HCT116 (cell line): ENCODE measurements at regions not wholly inside any gene's neighbourhood (a gene's known extent, or its start where the extent isn't known, plus 50 kb on each side); places are given as distances from the start of the nearest gene placed in this dataset.

Experiments
- ATAC-seq: fragments of 200-7000 bp; cut with Tn5 transposase; 2 replicates; pipeline ENCODE4 v1.9.1; 2020; ENCODE audit warnings: mild to moderate bottlenecking, moderate library complexity
- BruUV-seq: library from RNA; stranded (reverse); fragments of 400-500 nt; replicated peaks from 2 replicates; lab custom pipeline; 2021; lab: Mats Ljungman, UMichigan
- CTCF ChIA-PET: fragments of 300-600 bp; sonication (Branson Sonifier 250); formaldehyde crosslinking; loops from one replicate; lab custom pipeline; 2021; ENCODE audit warnings: antibody characterized with exemption; lab: Charles Lee
- POLR2A ChIA-PET: fragments of 300-600, 350-600 bp; sonication (Branson Sonifier 250); formaldehyde crosslinking; loops from one replicate; lab custom pipeline; 2021; ENCODE audit warnings: antibody characterized with exemption; lab: Charles Lee
- RAD21 ChIA-PET, 2 experiments: fragments of 300-600 bp; sonication (Branson Sonifier 250); formaldehyde crosslinking; loops; one replicate each; lab custom pipeline; 2023; ENCODE audit warnings: low total read pairs in 2 of 2; ENCODE audit not compliant: uncharacterized antibody in 2 of 2, unreplicated experiment in 2 of 2, low non-redundant PET in 1 of 2; lab: Charles Lee
- DNase-seq: peaks from one replicate; pipeline ENCODE4 v3.0.0-alpha.2; 2010; ENCODE audit warnings: low read depth, low spot score
- H2AFZ ChIP-seq: fragments of 200-600 bp; shearing (Covaris generic), sonication (generic); 2 replicates; pipeline ENCODE4 v1.6.1; 2017; ENCODE audit warnings: low read depth, mixed run types, mixed read lengths, antibody characterized with exemption, low read length; ENCODE audit not compliant: poor library complexity, severe bottlenecking
- H3K27ac ChIP-seq: 2 replicates; pipeline ENCODE4 v1.5.1; 2012; ENCODE audit warnings: low read depth, low read length
- H3K27me3 ChIP-seq: fragments of 200-600 bp; sonication (generic); 2 replicates; pipeline ENCODE4 v1.6.1; 2016; ENCODE audit warnings: mixed run types, low read length, mixed read lengths; ENCODE audit not compliant: insufficient read depth
- H3K36me3 ChIP-seq, 2 experiments: fragments of 200-500 bp in 1 of 2; fragments of 200-600 bp in 1 of 2; sonication (Bioruptor generic) in 1 of 2; sonication (generic) in 1 of 2; 2 replicates each; pipeline versions ENCODE4 v1.5.1 to v1.6.1; 2014 to 2016; ENCODE audit warnings: low read length in 2 of 2, inconsistent platforms in 1 of 2, mixed read lengths in 1 of 2, mixed run types in 1 of 2; ENCODE audit not compliant: insufficient read depth in 2 of 2, control insufficient read depth in 1 of 2
- H3K4me1 ChIP-seq, 2 experiments: fragments of 200-600 bp in 1 of 2; sonication (generic) in 1 of 2; 2 replicates each; pipeline versions ENCODE4 v1.5.1 to v1.6.1; 2012 to 2017; ENCODE audit warnings: low read length in 2 of 2, inconsistent platforms in 1 of 2, mild to moderate bottlenecking in 1 of 2, mixed read lengths in 1 of 2, mixed run types in 1 of 2, moderate library complexity in 1 of 2; ENCODE audit not compliant: insufficient read depth in 2 of 2, control insufficient read depth in 1 of 2
- H3K4me2 ChIP-seq: fragments of 200-600 bp; sonication (generic); 2 replicates; pipeline ENCODE4 v1.6.1; 2017; ENCODE audit warnings: mixed run types, low read length, mixed read lengths
- H3K4me3 ChIP-seq, 2 experiments: fragments of 200-600 bp in 1 of 2; sonication (generic) in 1 of 2; replicated peaks in 1 of 2; 2 replicates each; pipeline ENCODE4 v1.5.1; 2011 to 2016; ENCODE audit warnings: low read length in 2 of 2, control low read depth in 1 of 2, low read depth in 1 of 2, mild to moderate bottlenecking in 1 of 2, mixed read lengths in 1 of 2, mixed run types in 1 of 2
- H3K79me2 ChIP-seq: fragments of 200-600 bp; sonication (generic); 2 replicates; pipeline ENCODE4 v1.6.1; 2017; ENCODE audit warnings: mild to moderate bottlenecking, mixed run types, low read length, moderate library complexity, mixed read lengths; ENCODE audit not compliant: insufficient read depth
- H3K9ac ChIP-seq: fragments of 200-600 bp; sonication (generic); 2 replicates; pipeline ENCODE4 v1.6.1; 2016; ENCODE audit warnings: low read length, mixed read lengths
- H3K9me2 ChIP-seq: fragments of 200-600 bp; sonication (generic), shearing (Covaris generic); 2 replicates; pipeline ENCODE4 v1.6.1; 2017; ENCODE audit warnings: mixed run types, mild to moderate bottlenecking, moderate library complexity; ENCODE audit not compliant: insufficient read depth
- H3K9me3 ChIP-seq, 2 experiments: fragments of 200-500 bp in 1 of 2; fragments of 200-600 bp in 1 of 2; sonication (Bioruptor generic) in 1 of 2; sonication (generic) in 1 of 2; 2 replicates each; pipeline ENCODE4 v1.6.1; 2014 to 2017; ENCODE audit warnings: low read length in 2 of 2, mixed read lengths in 2 of 2, inconsistent platforms in 1 of 2, low read depth in 1 of 2, mild to moderate bottlenecking in 1 of 2, mixed run types in 1 of 2, moderate library complexity in 1 of 2; ENCODE audit not compliant: control insufficient read depth in 1 of 2, insufficient read depth in 1 of 2
- H4K20me1 ChIP-seq: fragments of 200-600 bp; sonication (generic), shearing (Covaris generic); 2 replicates; pipeline ENCODE4 v1.6.1; 2017; ENCODE audit warnings: mixed run types, mild to moderate bottlenecking, moderate library complexity; ENCODE audit not compliant: insufficient read depth
- CEBPB ChIP-seq: IDR thresholded peaks from 2 replicates; pipeline ENCODE4 v1.6.1; 2012; ENCODE audit warnings: low read depth
- CTCF ChIP-seq, 3 experiments: fragments of 200-600 bp in 1 of 3; sonication (generic) in 1 of 3; IDR thresholded peaks in 2 of 3; conservative IDR thresholded peaks in 1 of 3; 2 replicates each; pipeline ENCODE4 v1.5.1; 2012 to 2017; ENCODE audit warnings: low read depth in 2 of 3, low read length in 2 of 3, antibody characterized with exemption in 1 of 3, borderline replicate concordance in 1 of 3, control low read depth in 1 of 3, mild to moderate bottlenecking in 1 of 3, mixed read lengths in 1 of 3, mixed run types in 1 of 3, moderate library complexity in 1 of 3; ENCODE audit not compliant: insufficient read depth in 1 of 3
- EGR1 ChIP-seq: IDR thresholded peaks from 2 replicates; pipeline ENCODE4 v1.6.1; 2012; ENCODE audit warnings: low read depth
- ELF1 ChIP-seq: IDR thresholded peaks from 2 replicates; pipeline ENCODE4 v1.6.1; 2012; ENCODE audit warnings: low read depth, borderline replicate concordance
- EZH2 ChIP-seq: fragments of 200-600 bp; sonication (generic); IDR thresholded peaks from 2 replicates; pipeline ENCODE4 v1.6.1; 2017; ENCODE audit warnings: antibody characterized with exemption, mixed run types
- JUND ChIP-seq: IDR thresholded peaks from 2 replicates; pipeline ENCODE4 v1.6.1; 2012
- MAX ChIP-seq: IDR thresholded peaks from 2 replicates; pipeline ENCODE4 v1.6.1; 2012
- POLR2AphosphoS5 ChIP-seq: IDR thresholded peaks from 2 replicates; pipeline ENCODE4 v1.6.1; 2011; ENCODE audit warnings: mild to moderate bottlenecking, low read depth, low read length, moderate library complexity
- SIN3A ChIP-seq: IDR thresholded peaks from 2 replicates; pipeline ENCODE4 v1.6.1; 2012; ENCODE audit warnings: low read depth
- SP1 ChIP-seq: IDR thresholded peaks from 2 replicates; pipeline ENCODE4 v1.6.1; 2012; ENCODE audit warnings: low read depth
- SRF ChIP-seq: IDR thresholded peaks from 2 replicates; pipeline ENCODE4 v1.6.1; 2012; ENCODE audit warnings: low read depth
- YY1 ChIP-seq: IDR thresholded peaks from 2 replicates; pipeline ENCODE4 v1.6.1; 2011; ENCODE audit warnings: low read length, low read depth, moderate library complexity, mild to moderate bottlenecking; ENCODE audit not compliant: insufficient replicate concordance; ENCODE audit errors: extremely low read depth
- ZBTB33 ChIP-seq: IDR thresholded peaks from 2 replicates; pipeline ENCODE4 v1.6.1; 2011; ENCODE audit warnings: mild to moderate bottlenecking, low read length, moderate library complexity; ENCODE audit not compliant: insufficient replicate concordance; ENCODE audit errors: extremely low read depth
- ZFX ChIP-seq: fragments of 450-650 bp; IDR thresholded peaks from 2 replicates; pipeline ENCODE4 v1.6.1; 2017
- intact Hi-C: fragments of 100-400 bp; cut with micrococcal nuclease; formaldehyde crosslinking; loops from 2 replicates; pipeline ENCODE4 v1.10.0; 2022

- RAD21 ChIA-PET = no interaction called here
- Histone ChIP-seq H3K4me1 (no peaks in the 10 kb centered on the region), H3K4me3 (no peak overlapping the region), H2AFZ (no peak overlapping the region), H3K4me2 (no peak overlapping the region), H4K20me1 (no peaks in the 10 kb centered on the region), H3K9me3 (no peaks in the 10 kb centered on the region), H3K36me3 (no peaks in the 10 kb centered on the region), H3K27ac (no peak overlapping the region), H3K9me2 (no peaks in the 10 kb centered on the region), H3K27me3 (peaks cover 57% of the 10 kb centered on the region), H3K9ac (no peak overlapping the region), H3K79me2 (no peaks in the 10 kb centered on the region)
- TF ChIP-seq SRF = no peak
- TF ChIP-seq SP1 = no peak
- TF ChIP-seq MAX = no peak
- no peak for TF ChIP-seq ZFX
- TF ChIP-seq JUND = no peak
- TF ChIP-seq EZH2 = no peak
- no peak for TF ChIP-seq CEBPB
- no peak for TF ChIP-seq ZBTB33
- no peak for TF ChIP-seq EGR1
- no peak for TF ChIP-seq ELF1
- TF ChIP-seq POLR2AphosphoS5 = no peak
- no peak for TF ChIP-seq CTCF (IDR thresholded peaks at IDR 0.05 in 2 of 3, conservative IDR thresholded peaks at IDR 0.05 in 1 of 3; ENCODE audit: borderline replicate concordance in 1 of 3, insufficient read depth in 1 of 3, low read depth in 2 of 3, low read length in 2 of 3)
- TF ChIP-seq SIN3A = no peak
- TF ChIP-seq YY1 = no peak
- CTCF ChIA-PET = no interaction called here
- intact Hi-C loops = no loop called here
- no peak for DNase-seq
- POLR2A ChIA-PET = no interaction called here
- BruUV-seq = no TSS peak
- ATAC-seq = no peak
Observed at GRCh38 chr9:131800843-131801242, 61.0 kb upstream of the RAPGEF1 start.
